A549 (cell line): ENCODE measurements at regions not wholly inside any gene's neighbourhood (a gene's known extent, or its start where the extent isn't known, plus 50 kb on each side); places are given as distances from the start of the nearest gene placed in this dataset.

Experiments
- ELK1 ChIP-seq: fragments of 150-350 bp; IDR thresholded peaks from 2 replicates; pipeline ENCODE4 v1.6.1; 2014; ENCODE audit warnings: low read depth, mild to moderate bottlenecking, low read length
- TF ChIP-seq, protein P1 (sequence below): IDR thresholded peaks from 2 replicates; pipeline ENCODE4 v1.6.1; 2012
- TF ChIP-seq, protein P2 (sequence below): fragments of >200 bp; sonication (Bioruptor Twin); formaldehyde crosslinking; IDR thresholded peaks from 3 replicates; pipeline ENCODE4 v1.5.1; 2016

GRCh38 chr11:130765951-130766649, 150.2 kb downstream of the SNX19 start:
- TF ChIP-seq, protein P1, sequence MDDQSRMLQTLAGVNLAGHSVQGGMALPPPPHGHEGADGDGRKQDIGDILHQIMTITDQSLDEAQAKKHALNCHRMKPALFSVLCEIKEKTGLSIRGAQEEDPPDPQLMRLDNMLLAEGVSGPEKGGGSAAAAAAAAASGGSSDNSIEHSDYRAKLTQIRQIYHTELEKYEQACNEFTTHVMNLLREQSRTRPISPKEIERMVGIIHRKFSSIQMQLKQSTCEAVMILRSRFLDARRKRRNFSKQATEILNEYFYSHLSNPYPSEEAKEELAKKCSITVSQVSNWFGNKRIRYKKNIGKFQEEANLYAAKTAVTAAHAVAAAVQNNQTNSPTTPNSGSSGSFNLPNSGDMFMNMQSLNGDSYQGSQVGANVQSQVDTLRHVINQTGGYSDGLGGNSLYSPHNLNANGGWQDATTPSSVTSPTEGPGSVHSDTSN = no peak
- TF ChIP-seq, protein P2, sequence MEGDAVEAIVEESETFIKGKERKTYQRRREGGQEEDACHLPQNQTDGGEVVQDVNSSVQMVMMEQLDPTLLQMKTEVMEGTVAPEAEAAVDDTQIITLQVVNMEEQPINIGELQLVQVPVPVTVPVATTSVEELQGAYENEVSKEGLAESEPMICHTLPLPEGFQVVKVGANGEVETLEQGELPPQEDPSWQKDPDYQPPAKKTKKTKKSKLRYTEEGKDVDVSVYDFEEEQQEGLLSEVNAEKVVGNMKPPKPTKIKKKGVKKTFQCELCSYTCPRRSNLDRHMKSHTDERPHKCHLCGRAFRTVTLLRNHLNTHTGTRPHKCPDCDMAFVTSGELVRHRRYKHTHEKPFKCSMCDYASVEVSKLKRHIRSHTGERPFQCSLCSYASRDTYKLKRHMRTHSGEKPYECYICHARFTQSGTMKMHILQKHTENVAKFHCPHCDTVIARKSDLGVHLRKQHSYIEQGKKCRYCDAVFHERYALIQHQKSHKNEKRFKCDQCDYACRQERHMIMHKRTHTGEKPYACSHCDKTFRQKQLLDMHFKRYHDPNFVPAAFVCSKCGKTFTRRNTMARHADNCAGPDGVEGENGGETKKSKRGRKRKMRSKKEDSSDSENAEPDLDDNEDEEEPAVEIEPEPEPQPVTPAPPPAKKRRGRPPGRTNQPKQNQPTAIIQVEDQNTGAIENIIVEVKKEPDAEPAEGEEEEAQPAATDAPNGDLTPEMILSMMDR = no peak
- no peak for TF ChIP-seq ELK1
